ENCODE measurements at regions not wholly inside any gene's neighbourhood (a gene's known extent, or its start where the extent isn't known, plus 50 kb on each side); places are given as distances from the start of the nearest gene placed in this dataset.

DNA sequence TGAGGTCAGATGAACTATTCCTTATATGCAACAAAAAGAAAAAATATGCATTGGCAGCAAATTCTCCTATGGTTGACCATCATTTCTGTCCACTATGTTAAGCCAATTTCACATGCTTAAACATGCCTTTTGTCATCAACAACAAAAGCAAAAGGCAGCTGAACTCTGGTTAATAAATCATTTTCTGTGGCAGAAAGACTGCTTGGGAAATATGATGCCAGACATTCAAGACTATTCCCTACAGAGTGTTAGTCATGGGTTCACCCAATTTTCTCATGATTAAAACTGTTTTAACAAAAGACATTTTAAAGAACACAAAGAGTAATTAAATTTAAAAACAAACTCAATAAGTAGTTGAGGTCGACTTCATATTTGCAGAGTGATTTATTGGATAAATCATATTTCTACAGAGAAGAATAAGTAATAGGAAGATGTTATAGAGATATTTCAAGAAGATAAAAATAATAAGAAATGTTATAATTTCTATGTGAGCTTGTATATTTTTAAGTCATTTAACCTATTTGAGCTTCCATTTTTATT is 890.6 kb downstream of the STPG2 start:
- H3K4me1 ChIP-seq (ENCODE audit: control insufficient read depth in 2 of 2, insufficient read depth in 1 of 2, low read depth in 1 of 2, low read length in 2 of 2) = no peaks in the 10 kb centered on the region
- no peak overlapping the region for H3K18ac ChIP-seq (ENCODE audit: low read length)
- no peak for DNase-seq (ENCODE audit: low spot score)
- H2AK5ac ChIP-seq (ENCODE audit: low read depth, low read length) = no peak overlapping the region
- WGBS, 2 donors (ENCODE audit: extremely low coverage in 2 of 2, insufficient read length in 2 of 2, insufficient replicate concordance in 1 of 2) = no CpG with 5 or more reads among the region's 1 CpG
- no peaks in the 10 kb centered on the region for H3K79me1 ChIP-seq (ENCODE audit: low read depth, low read length)
- no peak overlapping the region for H3K27ac ChIP-seq (replicated peaks; ENCODE audit: low read length)
- no peak overlapping the region for H2BK5ac ChIP-seq (ENCODE audit: low read length)
- no peak overlapping the region for H4K91ac ChIP-seq (ENCODE audit: low read depth, low read length, poor library complexity)
- H3K36me3 ChIP-seq (replicated peaks in 1 of 2; ENCODE audit: control insufficient read depth in 2 of 2, insufficient read depth in 2 of 2, low read length in 2 of 2) = no peaks in the 10 kb centered on the region
- H2BK12ac ChIP-seq (ENCODE audit: low read length) = no peak overlapping the region
- H3K9me3 ChIP-seq (replicated peaks in 1 of 2; ENCODE audit: control insufficient read depth in 2 of 2, insufficient read depth in 1 of 2, low read depth in 1 of 2, low read length in 2 of 2) = no peaks in the 10 kb centered on the region
- H3K4me2 ChIP-seq (ENCODE audit: insufficient read depth, low read length, poor library complexity, severe bottlenecking) = no peak overlapping the region
- no peak overlapping the region for H4K8ac ChIP-seq (ENCODE audit: low read depth, low read length)
- no peak overlapping the region for H3K4me3 ChIP-seq (ENCODE audit: low read length in 2 of 2)
- H3K23ac ChIP-seq (ENCODE audit: low read depth, low read length, poor library complexity) = no peak overlapping the region
- H2BK120ac ChIP-seq (ENCODE audit: low read depth, low read length) = no peak overlapping the region
- no peak overlapping the region for H3K9ac ChIP-seq (ENCODE audit: low read depth, low read length, poor library complexity)
- H3K27me3 ChIP-seq (ENCODE audit: control insufficient read depth in 3 of 3, insufficient read depth in 3 of 3, low read depth in 1 of 3, low read length in 3 of 3) = no peaks in the 10 kb centered on the region
- H3K14ac ChIP-seq (ENCODE audit: low read length) = no peak overlapping the region
- H2BK15ac ChIP-seq (ENCODE audit: low read length) = no peak overlapping the region
- H3K4ac ChIP-seq (ENCODE audit: low read length) = no peak overlapping the region
- H2AFZ ChIP-seq (ENCODE audit: low read length) = no peak overlapping the region

DNA sequence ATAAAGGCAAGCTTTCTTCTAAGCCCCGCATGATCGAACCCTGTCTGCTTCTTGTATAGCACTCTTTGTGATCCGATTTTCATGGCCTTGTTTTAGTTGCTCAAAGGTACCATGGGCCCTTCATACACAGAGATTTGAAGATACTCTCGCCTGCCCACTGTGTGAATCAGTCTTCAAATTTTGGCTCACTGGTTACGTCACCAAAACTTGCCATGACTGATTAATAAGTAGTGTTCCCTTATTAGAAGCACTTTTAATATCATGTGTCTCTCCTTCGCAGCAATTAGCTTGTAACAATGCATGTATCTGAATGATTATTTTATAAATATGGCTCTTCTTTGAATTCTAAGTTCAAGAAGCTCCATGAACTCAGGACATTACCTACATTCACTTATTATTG is 880.5 kb downstream of the STPG2 start:
- Histone ChIP-seq H3K4me2 (ENCODE audit: insufficient read depth, low read length, poor library complexity, severe bottlenecking) (no peak overlapping the region), H3K9me3 (replicated peaks in 1 of 2; ENCODE audit: control insufficient read depth in 2 of 2, insufficient read depth in 1 of 2, low read depth in 1 of 2, low read length in 2 of 2) (no peaks in the 10 kb centered on the region), H3K14ac (ENCODE audit: low read length) (no peak overlapping the region), H2BK12ac (ENCODE audit: low read length) (no peak overlapping the region), H3K9ac (ENCODE audit: low read depth, low read length, poor library complexity) (no peak overlapping the region), H4K8ac (ENCODE audit: low read depth, low read length) (no peak overlapping the region), H3K36me3 (replicated peaks in 1 of 2; ENCODE audit: control insufficient read depth in 2 of 2, insufficient read depth in 2 of 2, low read length in 2 of 2) (no peaks in the 10 kb centered on the region), H3K4me3 (ENCODE audit: low read length in 2 of 2) (no peak overlapping the region), H2BK5ac (ENCODE audit: low read length) (no peak overlapping the region), H2AK5ac (ENCODE audit: low read depth, low read length) (no peak overlapping the region), H3K4me1 (ENCODE audit: control insufficient read depth in 2 of 2, insufficient read depth in 1 of 2, low read depth in 1 of 2, low read length in 2 of 2) (no peaks in the 10 kb centered on the region), H3K27ac (replicated peaks; ENCODE audit: low read length) (no peak overlapping the region), H4K91ac (ENCODE audit: low read depth, low read length, poor library complexity) (no peak overlapping the region), H2BK120ac (ENCODE audit: low read depth, low read length) (no peak overlapping the region), H2AFZ (ENCODE audit: low read length) (no peak overlapping the region), H3K23ac (ENCODE audit: low read depth, low read length, poor library complexity) (no peak overlapping the region), H3K4ac (ENCODE audit: low read length) (no peak overlapping the region), H3K79me1 (ENCODE audit: low read depth, low read length) (no peaks in the 10 kb centered on the region), H3K27me3 (ENCODE audit: control insufficient read depth in 3 of 3, insufficient read depth in 3 of 3, low read depth in 1 of 3, low read length in 3 of 3) (no peaks in the 10 kb centered on the region), H3K18ac (ENCODE audit: low read length) (no peak overlapping the region), H2BK15ac (ENCODE audit: low read length) (no peak overlapping the region)
- no CpG with 5 or more reads among the region's 6 CpGs for WGBS, 2 donors (ENCODE audit: extremely low coverage in 2 of 2, insufficient read length in 2 of 2, insufficient replicate concordance in 1 of 2)
- DNase-seq (ENCODE audit: low spot score) = no peak

DNA sequence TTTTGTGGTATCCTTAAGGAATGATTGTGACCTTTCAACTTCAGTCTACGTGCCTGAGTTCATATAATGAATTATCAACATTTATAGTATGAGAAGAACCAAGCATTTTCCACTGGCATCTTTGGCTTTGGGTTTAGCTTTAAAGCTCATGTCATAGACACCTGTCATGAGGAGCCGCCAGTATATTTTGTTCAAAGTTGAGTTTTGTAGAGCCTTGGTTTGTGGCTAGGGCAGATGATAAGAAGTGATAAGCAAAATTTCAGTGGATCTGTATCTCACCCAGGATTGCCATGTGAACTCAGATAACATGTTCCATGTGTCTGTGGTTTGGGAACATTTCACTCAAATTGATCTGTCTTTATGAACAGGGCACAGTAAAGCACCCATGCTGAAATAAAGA is 873.2 kb downstream of the STPG2 start:
- no CpG with 5 or more reads among the region's 2 CpGs for WGBS, 2 donors (ENCODE audit: extremely low coverage in 2 of 2, insufficient read length in 2 of 2, insufficient replicate concordance in 1 of 2)
- Histone ChIP-seq H3K4me1 (ENCODE audit: control insufficient read depth in 2 of 2, insufficient read depth in 1 of 2, low read depth in 1 of 2, low read length in 2 of 2) (no peaks in the 10 kb centered on the region), H2AFZ (ENCODE audit: low read length) (no peak overlapping the region), H4K8ac (ENCODE audit: low read depth, low read length) (no peak overlapping the region), H2BK12ac (ENCODE audit: low read length) (no peak overlapping the region), H3K4me3 (ENCODE audit: low read length in 2 of 2) (no peak overlapping the region), H3K23ac (ENCODE audit: low read depth, low read length, poor library complexity) (no peak overlapping the region), H2BK15ac (ENCODE audit: low read length) (no peak overlapping the region), H3K4me2 (ENCODE audit: insufficient read depth, low read length, poor library complexity, severe bottlenecking) (no peak overlapping the region), H3K36me3 (replicated peaks in 1 of 2; ENCODE audit: control insufficient read depth in 2 of 2, insufficient read depth in 2 of 2, low read length in 2 of 2) (no peaks in the 10 kb centered on the region), H3K18ac (ENCODE audit: low read length) (no peak overlapping the region), H3K27ac (replicated peaks; ENCODE audit: low read length) (no peak overlapping the region), H4K91ac (ENCODE audit: low read depth, low read length, poor library complexity) (no peak overlapping the region), H3K14ac (ENCODE audit: low read length) (no peak overlapping the region), H2BK120ac (ENCODE audit: low read depth, low read length) (no peak overlapping the region), H2BK5ac (ENCODE audit: low read length) (no peak overlapping the region), H3K9ac (ENCODE audit: low read depth, low read length, poor library complexity) (no peak overlapping the region), H3K79me1 (ENCODE audit: low read depth, low read length) (no peaks in the 10 kb centered on the region), H3K4ac (ENCODE audit: low read length) (no peak overlapping the region), H3K27me3 (ENCODE audit: control insufficient read depth in 3 of 3, insufficient read depth in 3 of 3, low read depth in 1 of 3, low read length in 3 of 3) (no peaks in the 10 kb centered on the region), H3K9me3 (replicated peaks in 1 of 2; ENCODE audit: control insufficient read depth in 2 of 2, insufficient read depth in 1 of 2, low read depth in 1 of 2, low read length in 2 of 2) (no peaks in the 10 kb centered on the region), H2AK5ac (ENCODE audit: low read depth, low read length) (no peak overlapping the region)
- no peak for DNase-seq (ENCODE audit: low spot score)

DNA sequence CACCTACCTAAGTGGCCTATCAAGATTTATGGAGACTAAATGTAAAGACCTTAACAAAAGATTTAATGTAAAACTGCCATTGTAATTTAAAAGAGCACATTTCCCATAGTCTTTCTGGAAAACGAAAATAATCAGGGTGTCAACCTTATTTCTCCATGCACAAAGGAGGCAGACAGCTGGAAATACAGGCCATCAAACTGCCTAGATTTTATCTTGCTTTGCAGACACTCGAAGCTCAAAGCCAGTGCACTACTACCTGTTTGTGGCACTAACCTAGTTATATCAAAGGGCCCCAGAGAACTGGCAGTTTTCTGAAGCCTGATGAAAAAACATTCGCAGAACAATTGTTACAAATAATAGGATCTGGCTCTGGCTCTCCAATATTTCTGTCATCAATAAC is 863.9 kb downstream of the STPG2 start:
- Histone ChIP-seq H3K27me3 (ENCODE audit: control insufficient read depth in 3 of 3, insufficient read depth in 3 of 3, low read depth in 1 of 3, low read length in 3 of 3) (no peaks in the 10 kb centered on the region), H3K27ac (replicated peaks; ENCODE audit: low read length) (no peak overlapping the region), H2BK15ac (ENCODE audit: low read length) (no peak overlapping the region), H4K91ac (ENCODE audit: low read depth, low read length, poor library complexity) (no peak overlapping the region), H2BK120ac (ENCODE audit: low read depth, low read length) (no peak overlapping the region), H3K18ac (ENCODE audit: low read length) (no peak overlapping the region), H2BK12ac (ENCODE audit: low read length) (no peak overlapping the region), H4K8ac (ENCODE audit: low read depth, low read length) (no peak overlapping the region), H2BK5ac (ENCODE audit: low read length) (no peak overlapping the region), H2AFZ (ENCODE audit: low read length) (no peak overlapping the region), H3K4ac (ENCODE audit: low read length) (no peak overlapping the region), H3K4me1 (ENCODE audit: control insufficient read depth in 2 of 2, insufficient read depth in 1 of 2, low read depth in 1 of 2, low read length in 2 of 2) (no peaks in the 10 kb centered on the region), H3K4me2 (ENCODE audit: insufficient read depth, low read length, poor library complexity, severe bottlenecking) (no peak overlapping the region), H2AK5ac (ENCODE audit: low read depth, low read length) (no peak overlapping the region), H3K36me3 (replicated peaks in 1 of 2; ENCODE audit: control insufficient read depth in 2 of 2, insufficient read depth in 2 of 2, low read length in 2 of 2) (no peaks in the 10 kb centered on the region), H3K9me3 (replicated peaks in 1 of 2; ENCODE audit: control insufficient read depth in 2 of 2, insufficient read depth in 1 of 2, low read depth in 1 of 2, low read length in 2 of 2) (no peaks in the 10 kb centered on the region), H3K4me3 (ENCODE audit: low read length in 2 of 2) (no peak overlapping the region), H3K9ac (ENCODE audit: low read depth, low read length, poor library complexity) (no peak overlapping the region), H3K23ac (ENCODE audit: low read depth, low read length, poor library complexity) (no peak overlapping the region), H3K79me1 (ENCODE audit: low read depth, low read length) (no peaks in the 10 kb centered on the region), H3K14ac (ENCODE audit: low read length) (no peak overlapping the region)
- no peak for DNase-seq (ENCODE audit: low spot score)
- no CpG with 5 or more reads among the region's 3 CpGs for WGBS, 2 donors (ENCODE audit: extremely low coverage in 2 of 2, insufficient read length in 2 of 2, insufficient replicate concordance in 1 of 2)
